ENCODE measurements at regions not wholly inside any gene's neighbourhood (a gene's known extent, or its start where the extent isn't known, plus 50 kb on each side); places are given as distances from the start of the nearest gene placed in this dataset.

GRCh38 chr3:168612671-168613070, 516.9 kb upstream of the GOLIM4 start:
- H3K4me1 Mint-ChIP-seq = peaks cover 35% of the 10 kb centered on the region
- no peak overlapping the region for H3K27ac Mint-ChIP-seq
- H3K27me3 Mint-ChIP-seq (ENCODE audit: low read depth) = no peaks in the 10 kb centered on the region
- TF ChIP-seq CTCF (IDR thresholded peaks at IDR 0.05; ENCODE audit: unreplicated experiment in 3 of 3) = no peak
- no peaks in the 10 kb centered on the region for H3K36me3 Mint-ChIP-seq (ENCODE audit: low read depth)
- no peaks in the 10 kb centered on the region for H3K9me3 Mint-ChIP-seq
- no peak overlapping the region for H3K4me3 Mint-ChIP-seq

- Mint-ChIP-seq H3K36me3 (ENCODE audit: low read depth) (no peaks in the 10 kb centered on the region), H3K27me3 (ENCODE audit: low read depth) (no peaks in the 10 kb centered on the region), H3K27ac (no peak overlapping the region), H3K9me3 (no peaks in the 10 kb centered on the region), H3K4me1 (peaks cover 26% of the 10 kb centered on the region), H3K4me3 (no peak overlapping the region)
- TF ChIP-seq CTCF (IDR thresholded peaks at IDR 0.05; ENCODE audit: unreplicated experiment in 3 of 3) = no peak
These were observed 516.1 kb upstream of the GOLIM4 start for GRCh38 chr3:168611826-168612225.

GRCh38 chr3:168608926-168609325, 513.2 kb upstream of the GOLIM4 start:
- H3K4me1 Mint-ChIP-seq = peaks cover 13% of the 10 kb centered on the region
- H3K4me3 Mint-ChIP-seq = no peak overlapping the region
- H3K27me3 Mint-ChIP-seq (ENCODE audit: low read depth) = no peaks in the 10 kb centered on the region
- TF ChIP-seq CTCF (IDR thresholded peaks at IDR 0.05; ENCODE audit: unreplicated experiment in 3 of 3) = no peak
- H3K9me3 Mint-ChIP-seq = no peaks in the 10 kb centered on the region
- H3K36me3 Mint-ChIP-seq (ENCODE audit: low read depth) = no peaks in the 10 kb centered on the region
- no peak overlapping the region for H3K27ac Mint-ChIP-seq

GRCh38 chr3:168604767-168605166, 509.0 kb upstream of the GOLIM4 start:
- Mint-ChIP-seq H3K4me3 (no peak overlapping the region), H3K27ac (no peak overlapping the region), H3K9me3 (no peaks in the 10 kb centered on the region), H3K36me3 (ENCODE audit: low read depth) (no peaks in the 10 kb centered on the region), H3K27me3 (ENCODE audit: low read depth) (no peaks in the 10 kb centered on the region), H3K4me1 (peaks cover 9% of the 10 kb centered on the region)
- no peak for TF ChIP-seq CTCF (IDR thresholded peaks at IDR 0.05; ENCODE audit: unreplicated experiment in 3 of 3)

- Mint-ChIP-seq H3K9me3 (no peaks in the 10 kb centered on the region), H3K27ac (no peak overlapping the region), H3K27me3 (ENCODE audit: low read depth) (no peaks in the 10 kb centered on the region), H3K4me1 (no peaks in the 10 kb centered on the region), H3K4me3 (no peak overlapping the region), H3K36me3 (ENCODE audit: low read depth) (no peaks in the 10 kb centered on the region)
- no peak for TF ChIP-seq CTCF (IDR thresholded peaks at IDR 0.05; ENCODE audit: unreplicated experiment in 3 of 3)
These were observed 502.5 kb upstream of the GOLIM4 start for GRCh38 chr3:168598250-168598649.

- H3K4me3 Mint-ChIP-seq = no peak overlapping the region
- TF ChIP-seq CTCF (IDR thresholded peaks at IDR 0.05; ENCODE audit: unreplicated experiment in 3 of 3) = no peak
- no peaks in the 10 kb centered on the region for H3K36me3 Mint-ChIP-seq (ENCODE audit: low read depth)
- no peaks in the 10 kb centered on the region for H3K27me3 Mint-ChIP-seq (ENCODE audit: low read depth)
- no peaks in the 10 kb centered on the region for H3K9me3 Mint-ChIP-seq
- no peak overlapping the region for H3K27ac Mint-ChIP-seq
- no peaks in the 10 kb centered on the region for H3K4me1 Mint-ChIP-seq
These were observed 500.6 kb upstream of the GOLIM4 start for GRCh38 chr3:168596175-168596823.

Measured in nephron (organoid).